AG20443 (cell line): ENCODE measurements at regions not wholly inside any gene's neighbourhood (a gene's known extent, or its start where the extent isn't known, plus 50 kb on each side); places are given as distances from the start of the nearest gene placed in this dataset.
"Not testable (repeated sequence)": the region's sequence is repeated elsewhere in the genome, so short reads cannot be mapped to it uniquely, and the experiment has no call there.

Experiments
- DNase-seq: peaks from one replicate; pipeline ENCODE4 v3.0.0; 2012; ENCODE audit warnings: low spot score, mixed read lengths

- no peak for DNase-seq
These were observed 126.2 kb downstream of the HNRNPD start for GRCh38 chr4:82247629-82248028.

GRCh38 chr4:82247171-82247570 is 126.6 kb downstream of the HNRNPD start:
- DNase-seq: no peak

- DNase-seq: no peak
These were observed 132.3 kb downstream of the HNRNPD start for GRCh38 chr4:82241534-82241933.

- no peak for DNase-seq
These were observed 133.4 kb downstream of the HNRNPD start for GRCh38 chr4:82240410-82240809.

- not testable (repeated sequence) for DNase-seq
These were observed 136.6 kb downstream of the HNRNPD start for GRCh38 chr4:82237142-82237541.

GRCh38 chr4:82235346-82235745 is 138.4 kb downstream of the HNRNPD start:
- no peak for DNase-seq

GRCh38 chr4:82232891-82233290 is 140.9 kb downstream of the HNRNPD start:
- no peak for DNase-seq

- DNase-seq: no peak
These were observed 142.0 kb downstream of the HNRNPD start for GRCh38 chr4:82231806-82232205.

GRCh38 chr4:82230306-82230705 is 143.5 kb downstream of the HNRNPD start:
- DNase-seq: no peak

- DNase-seq: no peak
These were observed 148.8 kb downstream of the HNRNPD start for GRCh38 chr4:82225030-82225429.

- DNase-seq: no peak
These were observed 150.1 kb downstream of the HNRNPD start for GRCh38 chr4:82223715-82224114.

- DNase-seq: no peak
These were observed 154.4 kb downstream of the HNRNPD start for GRCh38 chr4:82219346-82219745.

GRCh38 chr4:82217986-82218715 is 155.6 kb downstream of the HNRNPD start:
- peak; percentile 16 for DNase-seq

GRCh38 chr4:82216219-82216618 is 157.6 kb downstream of the HNRNPD start:
- no peak for DNase-seq

- no peak for DNase-seq
These were observed 158.0 kb downstream of the HNRNPD start for GRCh38 chr4:82215800-82216199.

GRCh38 chr4:82215039-82215438 is 158.8 kb downstream of the HNRNPD start:
- DNase-seq: no peak

- no peak for DNase-seq
These were observed 160.0 kb downstream of the HNRNPD start for GRCh38 chr4:82213485-82214417.

- no peak for DNase-seq
These were observed 171.8 kb downstream of the HNRNPD start for GRCh38 chr4:82201805-82202641.

GRCh38 chr4:82201303-82201702 is 172.5 kb downstream of the HNRNPD start:
- no peak for DNase-seq

- no peak for DNase-seq
These were observed 173.7 kb downstream of the HNRNPD start for GRCh38 chr4:82200046-82200445.

GRCh38 chr4:82194329-82194728 is 179.5 kb downstream of the HNRNPD start:
- DNase-seq: no peak

- DNase-seq: no peak
These were observed 181.6 kb downstream of the HNRNPD start for GRCh38 chr4:82192017-82192673.
